ENCODE measurements at regions not wholly inside any gene's neighbourhood (a gene's known extent, or its start where the extent isn't known, plus 50 kb on each side); places are given as distances from the start of the nearest gene placed in this dataset.

DNA sequence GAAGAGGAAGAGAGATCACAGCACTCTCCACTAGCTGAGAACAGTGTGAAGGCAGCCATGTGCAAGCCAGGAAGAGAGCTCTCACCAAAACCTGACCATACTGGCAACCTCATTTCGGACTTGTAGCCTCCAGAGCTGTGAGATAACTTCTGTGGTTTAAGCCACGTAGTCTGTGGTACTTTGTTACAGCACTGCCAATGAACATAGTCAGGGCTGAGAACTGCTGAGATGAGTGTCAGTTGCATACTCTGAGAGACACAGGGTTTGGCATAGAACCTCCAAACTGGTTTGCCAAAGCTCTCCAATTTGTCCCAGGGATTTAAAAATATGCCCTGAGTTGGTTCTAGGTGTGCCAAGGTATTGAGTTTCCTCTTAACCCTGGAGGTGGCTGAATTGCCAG, 218.6 kb downstream of the ATP23 start:
- H3K27me3 ChIP-seq (ENCODE audit: low read length), result no peaks in the 10 kb centered on the region
- H3K4me2 ChIP-seq (ENCODE audit: low read depth, low read length, poor library complexity, severe bottlenecking), result no peak overlapping the region
- no peaks in the 10 kb centered on the region for H3K79me2 ChIP-seq (ENCODE audit: insufficient read depth, low read length)
- H3K9ac ChIP-seq (ENCODE audit: low read length), result no peak overlapping the region
- no peaks in the 10 kb centered on the region for H3K36me3 ChIP-seq (ENCODE audit: low read length)
- no peaks in the 10 kb centered on the region for H4K20me1 ChIP-seq (ENCODE audit: low read depth, low read length)
- H3F3A ChIP-seq (ENCODE audit: insufficient read depth), result no peaks in the 10 kb centered on the region
- no peaks in the 10 kb centered on the region for H3K9me2 ChIP-seq (replicated peaks; ENCODE audit: insufficient read depth, low read length)
- H3K9me3 ChIP-seq (ENCODE audit: insufficient read depth, low read length), result no peaks in the 10 kb centered on the region
- H3K4me3 ChIP-seq (ENCODE audit: insufficient read depth, low read length, poor library complexity, severe bottlenecking), result no peak overlapping the region
- TF ChIP-seq, protein P1, sequence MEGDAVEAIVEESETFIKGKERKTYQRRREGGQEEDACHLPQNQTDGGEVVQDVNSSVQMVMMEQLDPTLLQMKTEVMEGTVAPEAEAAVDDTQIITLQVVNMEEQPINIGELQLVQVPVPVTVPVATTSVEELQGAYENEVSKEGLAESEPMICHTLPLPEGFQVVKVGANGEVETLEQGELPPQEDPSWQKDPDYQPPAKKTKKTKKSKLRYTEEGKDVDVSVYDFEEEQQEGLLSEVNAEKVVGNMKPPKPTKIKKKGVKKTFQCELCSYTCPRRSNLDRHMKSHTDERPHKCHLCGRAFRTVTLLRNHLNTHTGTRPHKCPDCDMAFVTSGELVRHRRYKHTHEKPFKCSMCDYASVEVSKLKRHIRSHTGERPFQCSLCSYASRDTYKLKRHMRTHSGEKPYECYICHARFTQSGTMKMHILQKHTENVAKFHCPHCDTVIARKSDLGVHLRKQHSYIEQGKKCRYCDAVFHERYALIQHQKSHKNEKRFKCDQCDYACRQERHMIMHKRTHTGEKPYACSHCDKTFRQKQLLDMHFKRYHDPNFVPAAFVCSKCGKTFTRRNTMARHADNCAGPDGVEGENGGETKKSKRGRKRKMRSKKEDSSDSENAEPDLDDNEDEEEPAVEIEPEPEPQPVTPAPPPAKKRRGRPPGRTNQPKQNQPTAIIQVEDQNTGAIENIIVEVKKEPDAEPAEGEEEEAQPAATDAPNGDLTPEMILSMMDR (IDR thresholded peaks at IDR 0.05; ENCODE audit: insufficient read depth, low read length, poor library complexity, severe bottlenecking), result no peak
- no peak for TF ChIP-seq EZH2phosphoT487 (conservative IDR thresholded peaks at IDR 0.05; ENCODE audit: low read length)
- no peak overlapping the region for H2AFZ ChIP-seq (ENCODE audit: low read depth, low read length, severe bottlenecking)
- no peak overlapping the region for H3K27ac ChIP-seq (ENCODE audit: low read depth, low read length)

DNA sequence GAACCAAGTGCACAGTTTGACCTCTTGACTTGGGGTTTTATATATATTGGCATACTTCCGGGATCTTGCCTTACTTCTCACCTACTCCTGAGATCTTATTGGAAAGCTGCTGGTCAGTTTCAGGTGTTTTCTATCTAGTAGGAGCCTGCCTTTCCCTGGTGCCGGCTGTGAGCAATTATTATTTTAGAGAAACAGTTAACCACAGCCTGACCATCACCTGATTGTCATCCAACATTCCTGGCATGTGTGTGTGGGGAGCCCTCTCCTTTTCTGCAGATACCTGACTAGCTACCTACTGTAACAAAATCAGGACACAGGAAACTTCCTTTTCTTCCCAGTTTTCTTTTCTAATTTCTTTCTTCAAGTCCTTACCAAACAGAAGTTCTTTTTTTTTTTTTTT, 220.4 kb downstream of the ATP23 start:
- Histone ChIP-seq H2AFZ (ENCODE audit: low read depth, low read length, severe bottlenecking) (no peak overlapping the region), H3K36me3 (ENCODE audit: low read length) (no peaks in the 10 kb centered on the region), H3K9ac (ENCODE audit: low read length) (no peak overlapping the region), H3K9me3 (ENCODE audit: insufficient read depth, low read length) (no peaks in the 10 kb centered on the region), H3K9me2 (replicated peaks; ENCODE audit: insufficient read depth, low read length) (no peaks in the 10 kb centered on the region), H3K4me3 (ENCODE audit: insufficient read depth, low read length, poor library complexity, severe bottlenecking) (no peak overlapping the region), H4K20me1 (ENCODE audit: low read depth, low read length) (no peaks in the 10 kb centered on the region), H3K27ac (ENCODE audit: low read depth, low read length) (no peak overlapping the region), H3K27me3 (ENCODE audit: low read length) (no peaks in the 10 kb centered on the region), H3K4me2 (ENCODE audit: low read depth, low read length, poor library complexity, severe bottlenecking) (no peak overlapping the region), H3K79me2 (ENCODE audit: insufficient read depth, low read length) (no peaks in the 10 kb centered on the region), H3F3A (ENCODE audit: insufficient read depth) (no peaks in the 10 kb centered on the region)
- no peak for TF ChIP-seq EZH2phosphoT487 (conservative IDR thresholded peaks at IDR 0.05; ENCODE audit: low read length)
- TF ChIP-seq, protein P1 (IDR thresholded peaks at IDR 0.05; ENCODE audit: insufficient read depth, low read length, poor library complexity, severe bottlenecking), result no peak

DNA sequence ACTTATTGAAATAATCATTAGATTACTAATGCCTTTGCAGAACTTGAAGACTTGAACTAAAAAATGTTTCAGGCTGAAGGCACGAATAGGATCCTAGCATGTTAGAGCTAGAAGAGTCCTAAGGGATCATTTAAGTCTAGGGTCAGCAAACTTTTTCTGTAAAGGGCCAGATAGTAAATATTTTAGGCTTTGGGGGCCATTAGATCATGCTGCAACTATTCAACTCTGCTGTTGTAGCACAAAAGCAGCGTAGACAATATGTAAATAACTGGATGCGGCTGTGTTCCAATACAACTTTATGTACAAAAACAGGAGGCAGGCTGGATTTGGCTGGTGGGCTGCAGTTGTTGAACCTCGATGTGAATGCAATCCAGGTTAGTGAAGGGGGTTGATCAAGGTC, 221.7 kb downstream of the ATP23 start:
- Histone ChIP-seq H3K4me2 (ENCODE audit: low read depth, low read length, poor library complexity, severe bottlenecking) (no peak overlapping the region), H3K79me2 (ENCODE audit: insufficient read depth, low read length) (no peaks in the 10 kb centered on the region), H4K20me1 (ENCODE audit: low read depth, low read length) (no peaks in the 10 kb centered on the region), H3K9me3 (ENCODE audit: insufficient read depth, low read length) (no peaks in the 10 kb centered on the region), H3K9ac (ENCODE audit: low read length) (no peak overlapping the region), H3K27me3 (ENCODE audit: low read length) (no peaks in the 10 kb centered on the region), H2AFZ (ENCODE audit: low read depth, low read length, severe bottlenecking) (no peak overlapping the region), H3K36me3 (ENCODE audit: low read length) (no peaks in the 10 kb centered on the region), H3F3A (ENCODE audit: insufficient read depth) (no peaks in the 10 kb centered on the region), H3K4me3 (ENCODE audit: insufficient read depth, low read length, poor library complexity, severe bottlenecking) (no peak overlapping the region), H3K9me2 (replicated peaks; ENCODE audit: insufficient read depth, low read length) (no peaks in the 10 kb centered on the region), H3K27ac (ENCODE audit: low read depth, low read length) (no peak overlapping the region)
- TF ChIP-seq EZH2phosphoT487 (conservative IDR thresholded peaks at IDR 0.05; ENCODE audit: low read length), result no peak
- TF ChIP-seq, protein P1 (IDR thresholded peaks at IDR 0.05; ENCODE audit: insufficient read depth, low read length, poor library complexity, severe bottlenecking), result no peak
